SH-SY5Y (cell line): ENCODE measurements at regions not wholly inside any gene's neighbourhood (a gene's known extent, or its start where the extent isn't known, plus 50 kb on each side); places are given as distances from the start of the nearest gene placed in this dataset.

Experiments
- GATA2 ChIP-seq: IDR thresholded peaks from 2 replicates; pipeline ENCODE4 v1.6.1; 2011; ENCODE audit warnings: mild to moderate bottlenecking, low read depth, low read length
- GATA3 ChIP-seq: IDR thresholded peaks from 2 replicates; pipeline ENCODE4 v1.6.1; 2011; ENCODE audit warnings: low read depth, mild to moderate bottlenecking, low read length, moderate library complexity

GRCh38 chr9:126119731-126120130 lies 206.9 kb upstream of the MVB12B start:
- TF ChIP-seq GATA2 (no peak), GATA3 (no peak)

DNA sequence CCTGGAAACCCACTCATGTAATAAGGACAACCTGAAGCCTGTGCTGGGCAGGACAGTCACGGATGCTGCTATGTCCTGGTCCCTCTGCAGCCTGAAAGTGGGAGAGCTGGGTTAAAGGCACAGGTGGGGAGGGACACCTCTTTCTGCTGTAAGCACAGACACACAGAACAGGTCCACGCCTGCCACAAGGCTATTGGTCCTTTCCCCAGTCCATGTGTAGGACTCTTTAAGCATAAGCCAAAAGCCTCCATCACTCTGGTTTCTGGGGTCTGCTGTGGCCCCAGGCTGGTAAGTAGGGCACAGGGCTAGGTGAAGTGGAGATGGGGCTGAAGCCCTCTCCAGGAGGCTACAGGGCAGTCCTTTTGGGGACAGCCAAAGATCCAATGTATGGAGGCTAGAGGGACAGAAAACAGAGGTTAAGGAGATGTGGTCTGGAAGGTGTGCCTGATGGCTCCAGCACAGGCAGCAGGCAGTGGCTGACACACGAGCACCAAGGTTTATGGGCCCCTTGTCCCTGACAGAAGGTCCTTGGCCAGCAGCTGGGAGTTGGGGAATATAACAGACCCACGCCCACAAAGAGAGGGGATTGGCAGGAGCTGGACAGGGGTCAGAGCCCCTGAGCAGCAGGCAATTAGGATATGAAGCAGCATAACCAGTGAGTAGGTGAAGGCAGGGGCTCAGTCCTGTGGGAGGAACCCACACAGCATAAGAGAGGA lies 203.6 kb upstream of the MVB12B start:
- TF ChIP-seq GATA3 = no peak
- TF ChIP-seq GATA2 = no peak

- TF ChIP-seq GATA3 = no peak
- TF ChIP-seq GATA2 = no peak
These were observed 202.7 kb upstream of the MVB12B start for GRCh38 chr9:126123927-126124326.

DNA sequence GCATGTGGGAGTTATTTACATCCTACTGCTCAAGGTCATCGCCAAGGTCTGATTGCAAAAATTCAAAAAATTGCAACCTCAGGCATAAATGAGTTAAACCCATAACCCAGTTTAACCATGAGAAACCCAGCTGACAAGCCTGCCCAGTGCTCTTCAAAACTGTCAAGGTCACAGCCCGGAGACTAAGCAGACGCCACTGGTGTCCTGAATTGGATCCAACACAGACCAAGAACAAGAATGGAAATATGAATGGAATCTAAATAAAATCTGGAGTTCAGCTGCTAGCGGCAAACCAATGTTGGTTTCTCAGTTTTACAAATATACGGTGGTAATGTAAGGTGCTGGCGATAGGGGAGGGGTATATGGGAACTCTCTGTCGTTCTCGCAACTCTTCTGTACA lies 201.5 kb upstream of the MVB12B start:
- TF ChIP-seq GATA2 (no peak), GATA3 (no peak)

DNA sequence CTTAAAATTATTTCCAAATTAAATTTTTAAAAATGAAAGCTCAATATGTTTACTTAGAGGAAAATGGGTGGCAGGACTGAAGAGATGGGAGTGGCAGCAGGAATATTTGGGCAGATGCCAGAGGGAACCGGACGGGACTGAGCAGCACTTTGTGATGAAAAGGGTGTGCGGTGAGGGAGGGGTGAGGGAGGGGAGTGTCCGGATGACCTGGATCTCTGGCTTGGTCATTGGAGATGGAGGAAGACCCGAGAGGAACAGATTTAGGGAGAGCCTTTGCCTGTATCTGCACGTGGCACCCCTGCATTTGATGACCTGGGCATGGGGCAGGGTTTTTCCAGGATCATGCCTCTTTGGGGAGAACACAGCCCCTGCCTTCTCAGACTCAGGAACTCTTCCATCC lies 201.1 kb upstream of the MVB12B start:
- TF ChIP-seq GATA3 (no peak), GATA2 (no peak)

DNA sequence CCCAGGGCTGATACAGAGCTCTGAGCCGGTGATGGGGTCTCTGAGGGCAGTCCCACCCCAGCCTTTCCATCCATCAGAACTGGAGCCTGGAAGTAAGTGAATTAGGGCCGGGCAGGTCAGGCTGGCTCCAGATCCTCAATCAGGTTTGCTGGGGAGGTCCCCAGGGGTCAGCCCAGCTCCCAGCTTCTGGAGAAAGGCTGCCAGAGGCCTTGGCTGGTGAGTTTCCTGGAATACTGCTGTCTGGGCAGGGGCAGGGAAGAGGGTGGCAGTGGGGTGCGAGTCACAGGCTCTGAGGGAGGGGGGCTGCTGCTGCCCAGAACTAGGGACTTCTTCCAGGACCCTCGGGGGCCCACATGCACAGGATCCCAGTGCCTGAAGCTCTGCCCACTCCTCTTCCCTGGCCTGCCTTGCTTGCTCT lies 200.6 kb upstream of the MVB12B start:
- TF ChIP-seq GATA3 = no peak

GRCh38 chr9:126126807-126127206 lies 199.8 kb upstream of the MVB12B start:
- no peak for TF ChIP-seq GATA2
- TF ChIP-seq GATA3 = no peak

DNA sequence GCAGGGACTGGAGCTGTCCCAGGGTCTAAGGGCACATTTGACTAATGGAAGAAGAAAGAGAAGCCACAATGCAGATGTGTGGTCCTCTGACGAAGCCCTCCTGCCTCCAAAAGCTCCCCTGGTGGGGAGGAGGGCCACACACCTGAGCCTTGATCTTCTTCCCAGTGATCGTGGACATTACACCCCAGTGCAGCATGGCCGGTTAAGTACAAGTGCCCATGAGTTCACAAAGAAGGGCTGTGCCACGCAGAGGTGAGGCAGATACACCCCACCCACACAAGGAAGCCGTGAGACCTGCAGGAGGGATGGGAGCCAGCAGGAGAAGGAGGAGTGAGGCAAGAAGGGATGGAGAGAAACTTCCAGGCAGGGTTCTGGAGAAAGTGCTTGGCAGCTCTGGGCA lies 199.0 kb upstream of the MVB12B start:
- TF ChIP-seq GATA2 (no peak), GATA3 (no peak)

DNA sequence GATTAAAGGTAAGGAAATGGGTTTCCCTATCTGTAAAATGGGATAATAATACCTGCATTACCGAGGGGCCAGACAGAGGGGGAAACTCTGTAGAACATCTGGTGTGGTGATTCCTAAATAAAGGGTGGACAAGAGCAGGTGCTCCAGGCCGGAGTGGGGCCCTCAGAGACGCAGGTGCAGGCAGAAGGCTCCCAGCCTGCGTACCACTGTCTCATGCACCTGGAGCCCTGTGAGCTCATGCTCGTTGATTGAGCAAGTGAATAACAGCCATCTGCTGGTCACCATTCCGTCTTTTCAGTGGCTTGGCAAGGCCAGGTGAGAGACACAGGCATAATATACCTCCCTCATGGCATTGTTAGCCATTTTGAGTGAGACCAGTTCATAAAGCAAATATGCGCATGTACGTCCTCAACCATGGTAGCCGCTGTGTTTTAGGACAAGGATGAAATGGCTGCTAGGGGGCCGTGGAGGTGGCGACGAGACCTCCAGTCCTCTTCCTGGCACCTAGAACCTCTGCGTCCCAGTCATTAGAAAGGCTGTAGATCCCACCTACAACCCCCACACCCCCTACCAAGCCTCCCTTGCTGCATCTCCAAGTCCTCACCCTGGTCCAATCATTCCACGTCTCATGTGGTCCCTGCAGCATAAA lies 198.0 kb upstream of the MVB12B start:
- TF ChIP-seq GATA3 (no peak), GATA2 (no peak)

DNA sequence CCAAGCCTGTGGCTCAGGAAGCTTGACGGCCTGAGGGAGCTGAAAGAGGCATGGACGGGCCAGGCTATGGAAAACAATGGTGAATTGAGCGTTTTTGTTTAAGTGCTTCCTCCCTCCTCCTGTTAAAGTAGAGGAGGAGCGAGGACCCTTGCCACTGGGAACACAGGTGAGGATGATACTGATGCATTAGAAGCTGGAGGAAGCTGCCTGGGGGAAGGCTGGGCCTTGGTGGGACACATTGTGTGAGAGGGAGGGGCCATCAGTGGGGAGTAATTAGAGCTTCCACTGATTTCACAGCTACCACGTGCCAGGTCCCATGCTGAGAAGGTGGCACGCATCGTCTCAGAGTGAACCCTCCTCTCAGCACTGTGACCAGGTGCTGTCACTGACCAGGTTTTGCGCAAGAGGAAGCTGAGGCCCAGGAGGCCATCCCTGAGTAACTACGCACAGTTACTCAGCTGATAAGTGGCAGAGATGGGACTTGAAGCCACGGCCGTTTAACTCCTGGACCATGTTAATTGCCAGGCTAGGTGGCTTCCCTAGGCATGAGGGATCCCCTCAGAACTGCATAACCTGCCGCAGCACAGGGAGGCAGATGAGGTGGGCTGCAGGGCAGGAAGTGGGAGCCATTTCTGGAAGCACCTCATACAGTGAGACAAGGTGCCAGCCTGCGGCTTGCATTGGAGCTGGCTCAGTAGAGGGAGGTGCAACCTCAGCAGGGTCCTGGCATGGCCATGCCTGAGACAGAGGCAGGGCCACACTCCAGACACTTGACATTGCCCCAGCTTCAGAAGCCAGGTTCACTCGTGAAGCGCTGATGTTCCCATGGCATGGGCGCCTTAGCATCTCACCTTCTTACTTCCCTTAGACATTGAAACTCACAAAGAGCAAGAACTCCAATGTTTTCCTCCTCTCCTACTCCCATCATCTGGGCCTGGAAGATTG lies 195.3 kb upstream of the MVB12B start:
- TF ChIP-seq GATA2 (no peak), GATA3 (no peak)

DNA sequence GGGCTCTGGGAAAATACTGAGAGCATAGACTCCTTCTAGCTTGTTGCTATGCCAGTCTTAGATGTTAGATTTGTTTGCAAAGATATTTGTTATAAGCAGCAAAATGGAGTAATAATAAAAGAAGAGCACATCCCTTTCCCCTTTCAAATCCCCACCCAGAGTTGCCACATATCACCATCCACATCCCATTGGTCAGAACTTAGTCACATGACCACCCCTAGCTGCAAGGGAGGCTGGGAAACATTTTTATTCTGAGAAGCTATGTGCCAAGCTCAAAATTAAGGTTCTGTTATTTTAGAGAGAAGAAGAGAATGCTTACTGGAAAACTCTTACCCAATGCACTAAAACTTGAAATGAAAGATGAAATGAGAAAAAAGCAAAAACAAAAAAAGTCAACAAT lies 193.9 kb upstream of the MVB12B start:
- TF ChIP-seq GATA3 (no peak), GATA2 (no peak)

GRCh38 chr9:126144196-126144595 lies 182.4 kb upstream of the MVB12B start:
- TF ChIP-seq GATA2 (no peak), GATA3 (no peak)

DNA sequence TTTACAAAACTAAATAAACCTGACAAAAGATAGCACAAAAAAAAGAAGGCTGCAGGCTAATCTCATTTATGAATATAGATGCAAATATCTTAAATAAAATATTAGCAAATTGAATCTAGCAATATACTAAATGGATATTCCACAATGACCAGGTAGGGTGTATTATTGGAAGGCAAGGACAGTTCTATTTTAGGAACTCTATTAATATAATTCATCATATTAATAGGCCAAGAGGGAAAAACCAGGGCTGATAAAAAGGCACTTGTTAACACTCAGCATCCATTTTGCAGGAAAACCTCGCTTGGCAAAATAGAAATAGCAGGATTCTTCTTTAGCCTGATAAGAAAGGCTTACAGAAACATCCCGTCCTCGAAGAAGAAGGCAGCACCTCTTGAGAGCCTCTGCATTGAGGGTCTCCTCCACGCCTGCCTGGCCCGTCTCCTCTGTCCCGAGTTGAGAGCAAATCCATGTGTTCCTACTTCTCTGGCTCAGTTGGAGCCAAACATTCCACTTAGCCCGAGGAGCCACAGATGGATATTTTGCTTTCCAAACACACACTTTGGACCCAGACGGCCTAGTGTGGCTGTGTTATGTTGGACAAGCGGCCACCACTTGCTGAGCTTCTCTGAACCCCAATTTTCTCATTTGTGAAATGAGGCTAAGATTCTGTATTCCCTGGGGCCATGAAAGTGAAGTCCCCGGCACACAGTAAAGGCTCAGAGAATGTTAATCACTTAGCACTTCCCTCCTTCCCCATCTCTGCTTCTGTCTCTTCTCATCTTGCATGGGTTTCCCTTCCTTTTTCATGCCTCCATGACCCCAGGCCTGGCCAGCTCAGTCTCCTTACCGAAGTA lies 181.8 kb upstream of the MVB12B start:
- TF ChIP-seq GATA2 = no peak
- no peak for TF ChIP-seq GATA3

GRCh38 chr9:126145887-126146253 lies 180.8 kb upstream of the MVB12B start:
- TF ChIP-seq GATA2 (no peak), GATA3 (no peak)
